HUES64 (cell line): ENCODE measurements at regions not wholly inside any gene's neighbourhood (a gene's known extent, or its start where the extent isn't known, plus 50 kb on each side); places are given as distances from the start of the nearest gene placed in this dataset.
"Not testable (repeated sequence)": the region's sequence is repeated elsewhere in the genome, so short reads cannot be mapped to it uniquely, and the experiment has no call there.

Experiments used
- H3K27ac ChIP-seq: 2 replicates; pipeline ENCODE4 v1.7.0; 2013; ENCODE audit warnings: low read depth, low read length, inconsistent platforms
- H3K27me3 ChIP-seq: 2 replicates; pipeline ENCODE4 v1.6.1; 2013; ENCODE audit warnings: mild to moderate bottlenecking, low read length; ENCODE audit not compliant: insufficient read depth
- H3K36me3 ChIP-seq: 2 replicates; pipeline ENCODE4 v1.6.1; 2013; ENCODE audit warnings: mild to moderate bottlenecking, low read length; ENCODE audit not compliant: insufficient read depth
- H3K4me1 ChIP-seq: 2 replicates; pipeline ENCODE4 v1.6.1; 2013; ENCODE audit warnings: mild to moderate bottlenecking, low read length, moderate library complexity; ENCODE audit not compliant: insufficient read depth
- H3K4me3 ChIP-seq: 2 replicates; pipeline ENCODE4 v1.5.1; 2013; ENCODE audit warnings: mild to moderate bottlenecking, low read length, moderate library complexity
- H3K9ac ChIP-seq: 2 replicates; pipeline ENCODE4 v1.6.1; 2013; ENCODE audit warnings: mild to moderate bottlenecking, low read depth, low read length
- H3K9me3 ChIP-seq: 2 replicates; pipeline ENCODE4 v1.6.1; 2013; ENCODE audit warnings: low read depth, low read length; ENCODE audit not compliant: insufficient read depth
- WGBS: fragments of 150-250, 120-280 bp; methylation state at CpG from one replicate; pipeline ENCODE4 v1.1.7; 2013; ENCODE audit warnings: missing lambda C conversion rate; 5-methylcytosine and 5-hydroxymethylcytosine counted together

- Histone ChIP-seq H3K27me3 (no peaks in the 10 kb centered on the region), H3K9me3 (no peaks in the 10 kb centered on the region), H3K4me1 (no peaks in the 10 kb centered on the region), H3K27ac (no peak overlapping the region), H3K9ac (no peak overlapping the region), H3K36me3 (no peaks in the 10 kb centered on the region), H3K4me3 (no peak overlapping the region)
- 92% methylated on average over 3 of the region's 4 CpGs for WGBS
These were observed 68.1 kb upstream of the IFFO2 start for GRCh38 chr1:19024532-19024931.

- no CpG with 5 or more reads among the region's 2 CpGs for WGBS
- Histone ChIP-seq H3K27me3 (no peaks in the 10 kb centered on the region), H3K9ac (no peak overlapping the region), H3K4me1 (no peaks in the 10 kb centered on the region), H3K27ac (no peak overlapping the region), H3K4me3 (no peak overlapping the region), H3K36me3 (no peaks in the 10 kb centered on the region), H3K9me3 (no peaks in the 10 kb centered on the region)
These were observed 67.3 kb upstream of the IFFO2 start for GRCh38 chr1:19023787-19024186.

DNA sequence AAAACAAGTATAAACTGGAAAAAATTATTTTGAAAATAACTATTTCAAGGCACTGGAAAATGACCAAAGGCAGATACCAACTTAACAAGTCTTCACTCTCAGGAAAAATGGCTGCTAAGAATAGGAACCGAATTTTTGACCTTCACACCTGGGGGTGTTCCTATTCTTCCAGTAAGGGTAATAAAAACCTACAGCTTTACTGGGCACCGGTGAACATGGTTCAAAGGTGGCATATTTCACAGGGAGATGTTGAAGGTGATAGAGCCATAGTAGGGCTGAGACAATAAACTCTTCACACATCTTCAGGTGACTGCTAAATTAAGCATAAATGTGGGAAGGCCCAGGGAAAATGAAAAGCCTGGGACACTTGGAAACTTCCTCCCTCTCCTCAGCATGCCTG is 65.4 kb upstream of the IFFO2 start:
- H3K9me3 ChIP-seq = no peaks in the 10 kb centered on the region
- no peak overlapping the region for H3K27ac ChIP-seq
- H3K4me3 ChIP-seq = no peak overlapping the region
- WGBS = 96% methylated on average over 2 of the region's 2 CpGs
- no peaks in the 10 kb centered on the region for H3K4me1 ChIP-seq
- H3K36me3 ChIP-seq = no peaks in the 10 kb centered on the region
- no peak overlapping the region for H3K9ac ChIP-seq
- no peaks in the 10 kb centered on the region for H3K27me3 ChIP-seq

DNA sequence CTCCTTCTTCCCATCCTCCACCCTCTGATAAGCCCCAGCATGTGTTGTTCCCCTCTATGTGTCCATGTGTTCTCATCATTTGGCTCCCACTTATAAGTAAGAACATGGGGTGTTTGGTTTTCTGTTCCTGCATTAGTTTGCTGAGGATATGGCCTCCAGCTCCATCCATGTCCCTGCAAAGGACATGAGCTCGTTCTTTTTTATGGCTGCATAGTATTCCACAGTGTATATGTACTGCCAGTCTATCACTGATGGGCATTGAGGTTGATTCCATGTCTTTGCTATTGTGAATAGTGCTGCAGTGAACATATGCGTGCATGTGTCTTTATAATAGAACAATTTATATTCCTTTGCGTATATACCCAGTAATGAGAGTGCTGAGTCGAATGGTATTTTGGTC is 62.8 kb upstream of the IFFO2 start:
- H3K9ac ChIP-seq, H3K27me3 ChIP-seq, H3K4me3 ChIP-seq, H3K36me3 ChIP-seq, H3K27ac ChIP-seq, H3K9me3 ChIP-seq, H3K4me1 ChIP-seq: not testable (repeated sequence)
- WGBS = 93% methylated on average over 4 of the region's 4 CpGs

DNA sequence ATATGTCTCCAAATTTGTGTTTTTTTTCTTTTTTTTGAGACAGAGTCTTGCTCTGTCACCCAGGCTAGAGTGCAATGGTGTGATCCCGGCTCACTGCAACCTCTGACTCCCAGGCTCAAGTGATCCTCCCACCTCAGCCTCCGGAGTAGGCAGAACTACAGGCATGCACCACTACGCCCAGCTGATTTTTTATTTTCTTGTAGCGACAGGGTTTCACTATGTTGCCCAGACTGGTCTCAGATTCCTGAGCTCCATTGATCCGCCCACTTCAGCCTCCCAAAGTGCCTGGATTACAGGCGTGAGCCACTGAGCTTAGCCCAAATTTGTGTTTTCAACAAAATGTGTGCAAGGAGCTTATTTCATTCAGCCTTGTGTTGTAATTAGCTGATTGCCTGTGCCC is 59.0 kb upstream of the IFFO2 start:
- Histone ChIP-seq H3K4me3 (no peak overlapping the region), H3K9me3 (no peaks in the 10 kb centered on the region), H3K9ac (no peak overlapping the region), H3K4me1 (peaks cover 17% of the 10 kb centered on the region), H3K27me3 (no peaks in the 10 kb centered on the region), H3K36me3 (no peaks in the 10 kb centered on the region), H3K27ac (no peak overlapping the region)
- 92% methylated on average over 6 of the region's 6 CpGs for WGBS

DNA sequence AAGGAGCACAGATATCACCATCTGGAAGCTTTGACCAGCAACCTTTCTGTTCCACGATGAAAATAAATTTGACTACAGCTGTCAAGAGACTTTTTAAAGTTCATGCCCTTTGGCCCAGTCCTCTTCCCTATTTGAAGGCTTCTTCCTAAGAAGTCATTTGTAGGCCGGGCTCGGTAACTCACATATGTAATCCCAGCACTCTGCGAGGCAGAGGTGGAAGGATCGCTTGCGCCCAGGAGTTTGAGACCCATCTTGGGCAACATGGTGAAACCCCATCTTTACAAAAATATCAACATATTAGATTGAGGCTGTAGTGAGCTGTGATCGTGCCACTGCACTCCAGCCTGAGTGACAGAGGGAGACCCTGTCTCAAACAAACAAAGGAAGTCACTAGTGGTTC is 58.3 kb upstream of the IFFO2 start:
- 83% methylated on average over 7 of the region's 7 CpGs for WGBS
- Histone ChIP-seq H3K27me3 (no peaks in the 10 kb centered on the region), H3K9me3 (no peaks in the 10 kb centered on the region), H3K4me3 (no peak overlapping the region), H3K36me3 (no peaks in the 10 kb centered on the region), H3K4me1 (peaks cover 23% of the 10 kb centered on the region), H3K27ac (no peak overlapping the region), H3K9ac (no peak overlapping the region)

- WGBS = 93% methylated on average over 16 of the region's 16 CpGs
- Histone ChIP-seq H3K27ac (no peak overlapping the region), H3K4me1 (peaks cover 29% of the 10 kb centered on the region), H3K36me3 (no peaks in the 10 kb centered on the region), H3K4me3 (no peak overlapping the region), H3K9ac (no peak overlapping the region), H3K9me3 (no peaks in the 10 kb centered on the region), H3K27me3 (no peaks in the 10 kb centered on the region)
These were observed 57.5 kb upstream of the IFFO2 start for GRCh38 chr1:19013826-19014548.

GRCh38 chr1:19011845-19012231 is 55.4 kb upstream of the IFFO2 start:
- peak overlapping the region; percentile 20; the same call in 1 of the 2 replicates for H3K9ac ChIP-seq
- 52% methylated on average over 6 of the region's 6 CpGs for WGBS
- no peaks in the 10 kb centered on the region for H3K36me3 ChIP-seq
- H3K27ac ChIP-seq = peak overlapping the region; percentile 9
- no peak overlapping the region for H3K4me3 ChIP-seq
- H3K4me1 ChIP-seq = peaks cover 29% of the 10 kb centered on the region
- H3K9me3 ChIP-seq = no peaks in the 10 kb centered on the region
- H3K27me3 ChIP-seq = no peaks in the 10 kb centered on the region

DNA sequence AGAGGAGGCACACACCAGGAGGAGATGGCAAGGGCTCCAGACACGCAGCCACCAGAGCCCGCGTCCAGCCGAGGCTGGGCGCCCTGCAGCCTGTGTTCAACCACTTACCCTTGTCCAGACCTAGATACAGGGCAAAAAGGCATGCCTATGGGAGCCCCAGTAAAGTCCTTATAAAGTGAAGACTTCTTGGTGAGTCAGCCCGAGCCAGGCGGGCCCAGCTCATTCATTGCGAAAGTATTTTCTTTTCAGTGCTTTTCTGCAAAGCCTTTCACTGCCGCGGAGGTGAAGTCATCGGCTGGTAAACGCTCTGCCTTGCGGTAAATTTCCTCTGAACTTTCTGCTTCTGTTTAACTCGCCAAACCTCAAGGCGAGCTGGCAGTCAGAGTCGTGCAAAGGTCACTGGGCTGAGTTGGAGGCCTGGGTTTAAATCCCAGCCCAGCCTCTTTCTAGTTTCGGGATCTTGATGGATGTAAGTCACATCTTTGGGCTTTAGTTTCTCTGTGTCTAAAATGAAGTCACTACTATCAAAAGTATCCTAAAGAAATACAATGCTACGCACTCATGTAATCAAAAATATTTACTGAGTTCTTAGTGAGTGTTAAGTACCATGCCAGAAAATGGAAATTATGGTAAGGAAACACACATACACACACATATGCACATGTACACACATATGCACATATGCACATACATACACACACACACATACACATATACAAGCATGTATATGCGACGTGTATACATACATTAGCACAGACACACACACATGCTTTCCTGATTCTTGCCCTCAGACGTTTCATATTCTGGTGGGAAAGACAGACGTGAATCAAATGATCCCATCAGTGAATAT is 54.7 kb upstream of the IFFO2 start:
- H3K27ac ChIP-seq = peak overlapping the region; percentile 63
- no peak overlapping the region for H3K4me3 ChIP-seq
- no peaks in the 10 kb centered on the region for H3K9me3 ChIP-seq
- 51% methylated on average over 21 of the region's 22 CpGs for WGBS
- H3K4me1 ChIP-seq = peaks cover 31% of the 10 kb centered on the region
- H3K9ac ChIP-seq = peak overlapping the region; percentile 58; the same call in 1 of the 2 replicates
- no peaks in the 10 kb centered on the region for H3K27me3 ChIP-seq
- no peaks in the 10 kb centered on the region for H3K36me3 ChIP-seq

DNA sequence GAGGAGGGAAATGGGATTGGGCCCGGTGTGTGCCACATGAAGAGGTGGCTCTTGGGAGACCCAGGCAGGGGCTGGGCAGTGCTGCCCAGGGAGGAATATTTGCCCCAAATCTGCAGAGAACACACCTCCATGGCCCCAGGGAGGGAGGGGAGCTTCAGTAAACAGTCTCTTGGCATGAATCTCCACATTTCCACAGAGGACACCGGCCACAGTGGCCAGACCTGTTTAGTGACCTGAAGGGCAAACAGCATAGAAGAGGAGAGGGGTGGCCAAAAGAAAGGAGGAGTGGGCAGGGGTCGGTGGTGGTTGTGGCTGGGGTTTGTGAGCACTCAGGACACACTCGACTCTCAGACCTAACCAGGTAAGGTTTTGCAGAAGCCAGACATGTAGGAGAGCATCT is 54.0 kb upstream of the IFFO2 start:
- Histone ChIP-seq H3K9me3 (no peaks in the 10 kb centered on the region), H3K27ac (peak overlapping the region; percentile 63), H3K27me3 (no peaks in the 10 kb centered on the region), H3K9ac (peak overlapping the region; percentile 58; the same call in 1 of the 2 replicates), H3K36me3 (no peaks in the 10 kb centered on the region), H3K4me1 (peaks cover 38% of the 10 kb centered on the region), H3K4me3 (no peak overlapping the region)
- 84% methylated on average over 4 of the region's 4 CpGs for WGBS

GRCh38 chr1:19009882-19010321 is 53.4 kb upstream of the IFFO2 start:
- 59% methylated on average over 8 of the region's 8 CpGs for WGBS
- peaks cover 38% of the 10 kb centered on the region for H3K4me1 ChIP-seq
- H3K27me3 ChIP-seq = no peaks in the 10 kb centered on the region
- H3K9me3 ChIP-seq = no peaks in the 10 kb centered on the region
- peak overlapping the region; percentile 58; the same call in 1 of the 2 replicates for H3K9ac ChIP-seq
- no peaks in the 10 kb centered on the region for H3K36me3 ChIP-seq
- H3K27ac ChIP-seq = peak overlapping the region; percentile 70
- no peak overlapping the region for H3K4me3 ChIP-seq
